Naive thymus-derived CD8-positive, alpha-beta T cell (primary cell): ENCODE measurements at regions not wholly inside any gene's neighbourhood (a gene's known extent, or its start where the extent isn't known, plus 50 kb on each side); places are given as distances from the start of the nearest gene placed in this dataset.

ENCODE experiments used
- ATAC-seq, 2 donors: fragments of 150-1000 bp; cut with Tn5 transposase in 1 of 2; sonication (Bioruptor Pico), chemical (Tn5 transposase) in 1 of 2; 1 replicate in 1 of 2; 2 replicates in 1 of 2; pipeline ENCODE4 v1.10.0; 2021; ENCODE audit warnings: mild to moderate bottlenecking in 2 of 2, moderate library complexity in 2 of 2
- POLR2A ChIA-PET: fragments of 350-600 bp; sonication (Branson Sonifier 250); formaldehyde crosslinking; loops from one replicate; lab custom pipeline; 2021; ENCODE audit warnings: antibody characterized with exemption; lab: Charles Lee
- DNase-seq, 10 donors: peaks; one replicate each; pipeline versions ENCODE4 v3.0.0 to v3.0.0-alpha.2; 2020 to 2022
- H3K27ac Mint-ChIP-seq, 10 donors: one replicate each; pipeline ENCODE4 v1.8.0; 2020 to 2022; ENCODE audit warnings: mild to moderate bottlenecking in 10 of 10, mixed read lengths in 10 of 10, moderate library complexity in 4 of 10, inconsistent platforms in 1 of 10
- H3K27me3 Mint-ChIP-seq, 5 donors: one replicate each; pipeline ENCODE4 v1.8.0; 2021 to 2022; ENCODE audit warnings: mixed read lengths in 5 of 5
- H3K36me3 Mint-ChIP-seq, 3 donors: one replicate each; pipeline ENCODE4 v1.8.0; 2020 to 2022; ENCODE audit warnings: mixed read lengths in 3 of 3, mild to moderate bottlenecking in 2 of 3, inconsistent platforms in 1 of 3
- H3K4me1 Mint-ChIP-seq, 4 donors: one replicate each; pipeline ENCODE4 v1.8.0; 2021 to 2022; ENCODE audit warnings: mixed read lengths in 4 of 4
- H3K4me3 Mint-ChIP-seq, 10 donors: one replicate each; pipeline ENCODE4 v1.8.0; 2020 to 2022; ENCODE audit warnings: mild to moderate bottlenecking in 10 of 10, mixed read lengths in 10 of 10, moderate library complexity in 6 of 10, inconsistent platforms in 1 of 10
- H3K9me3 Mint-ChIP-seq, 9 donors: one replicate each; pipeline ENCODE4 v1.8.0; 2020 to 2022; ENCODE audit warnings: mixed read lengths in 9 of 9, mild to moderate bottlenecking in 3 of 9, inconsistent platforms in 1 of 9, moderate library complexity in 1 of 9

GRCh38 chr4:129403848-129404247 lies 307.9 kb downstream of the C4orf33 start:
- peaks cover 3 to 15% (median 9%) of the 10 kb centered on the region in 9 donors for H3K9me3 Mint-ChIP-seq
- DNase-seq (no peak), ATAC-seq (no peak)
- H3K27me3 Mint-ChIP-seq: peaks cover 0 to 5% (median 0%) of the 10 kb centered on the region in 5 donors
- no peak overlapping the region for H3K27ac Mint-ChIP-seq
- no peaks in the 10 kb centered on the region for H3K4me1 Mint-ChIP-seq
- H3K4me3 Mint-ChIP-seq: no peak overlapping the region
- POLR2A ChIA-PET: no interaction called here
- peaks cover 0 to 5% (median 3%) of the 10 kb centered on the region in 3 donors for H3K36me3 Mint-ChIP-seq

- Mint-ChIP-seq H3K9me3 (no peaks in the 10 kb centered on the region), H3K36me3 (no peaks in the 10 kb centered on the region), H3K4me3 (no peak overlapping the region), H3K4me1 (no peaks in the 10 kb centered on the region), H3K27ac (no peak overlapping the region), H3K27me3 (peaks cover 0 to 5% (median 0%) of the 10 kb centered on the region in 5 donors)
- DNase-seq: no peak
- ATAC-seq: no peak
- POLR2A ChIA-PET: no interaction called here
These were observed 314.2 kb downstream of the C4orf33 start for GRCh38 chr4:129410115-129410514.

GRCh38 chr4:129415004-129415403 lies 319.1 kb downstream of the C4orf33 start:
- Mint-ChIP-seq H3K4me3 (no peak overlapping the region), H3K4me1 (no peaks in the 10 kb centered on the region), H3K27ac (no peak overlapping the region), H3K9me3 (peaks cover 0 to 12% (median 0%) of the 10 kb centered on the region in 9 donors), H3K36me3 (no peaks in the 10 kb centered on the region), H3K27me3 (peaks cover 0 to 8% (median 0%) of the 10 kb centered on the region in 5 donors)
- ATAC-seq: no peak
- POLR2A ChIA-PET: no interaction called here
- no peak for DNase-seq

GRCh38 chr4:129420637-129421036 lies 324.7 kb downstream of the C4orf33 start:
- POLR2A ChIA-PET: no interaction called here
- no peak for ATAC-seq

GRCh38 chr4:129422277-129422676 lies 326.3 kb downstream of the C4orf33 start:
- H3K36me3 Mint-ChIP-seq: no peaks in the 10 kb centered on the region
- H3K9me3 Mint-ChIP-seq: peaks cover 0 to 4% (median 0%) of the 10 kb centered on the region in 9 donors
- DNase-seq: no peak
- no peak for ATAC-seq
- H3K27ac Mint-ChIP-seq: no peak overlapping the region
- H3K27me3 Mint-ChIP-seq: peaks cover 0 to 11% (median 2%) of the 10 kb centered on the region in 5 donors
- POLR2A ChIA-PET: no interaction called here
- H3K4me1 Mint-ChIP-seq: no peaks in the 10 kb centered on the region
- H3K4me3 Mint-ChIP-seq: no peak overlapping the region

More at GRCh38 chr4:129420637-129421036, 324.7 kb downstream of the C4orf33 start:
- no peak for DNase-seq
- Mint-ChIP-seq H3K27ac (no peak overlapping the region), H3K27me3 (peaks cover 0 to 11% (median 2%) of the 10 kb centered on the region in 5 donors), H3K9me3 (peaks cover 0 to 12% (median 0%) of the 10 kb centered on the region in 9 donors), H3K4me3 (no peak overlapping the region), H3K36me3 (no peaks in the 10 kb centered on the region), H3K4me1 (no peaks in the 10 kb centered on the region)

- Mint-ChIP-seq H3K27ac (no peak overlapping the region), H3K4me1 (no peaks in the 10 kb centered on the region), H3K27me3 (peaks cover 0 to 7% (median 0%) of the 10 kb centered on the region in 5 donors), H3K4me3 (no peak overlapping the region), H3K9me3 (peaks cover 0 to 2% (median 0%) of the 10 kb centered on the region in 9 donors), H3K36me3 (no peaks in the 10 kb centered on the region)
- POLR2A ChIA-PET: no interaction called here
- no peak for ATAC-seq
- DNase-seq: no peak
These were observed 332.5 kb downstream of the C4orf33 start for GRCh38 chr4:129428454-129428853.

- no peaks in the 10 kb centered on the region for H3K36me3 Mint-ChIP-seq
- H3K4me1 Mint-ChIP-seq: no peaks in the 10 kb centered on the region
- ATAC-seq (no peak), DNase-seq (no peak)
- peaks cover 0 to 7% (median 0%) of the 10 kb centered on the region in 5 donors for H3K27me3 Mint-ChIP-seq
- H3K4me3 Mint-ChIP-seq: no peak overlapping the region
- no peak overlapping the region for H3K27ac Mint-ChIP-seq
- H3K9me3 Mint-ChIP-seq: no peaks in the 10 kb centered on the region
- POLR2A ChIA-PET: no interaction called here
These were observed 333.8 kb downstream of the C4orf33 start for GRCh38 chr4:129429581-129430320.

DNA sequence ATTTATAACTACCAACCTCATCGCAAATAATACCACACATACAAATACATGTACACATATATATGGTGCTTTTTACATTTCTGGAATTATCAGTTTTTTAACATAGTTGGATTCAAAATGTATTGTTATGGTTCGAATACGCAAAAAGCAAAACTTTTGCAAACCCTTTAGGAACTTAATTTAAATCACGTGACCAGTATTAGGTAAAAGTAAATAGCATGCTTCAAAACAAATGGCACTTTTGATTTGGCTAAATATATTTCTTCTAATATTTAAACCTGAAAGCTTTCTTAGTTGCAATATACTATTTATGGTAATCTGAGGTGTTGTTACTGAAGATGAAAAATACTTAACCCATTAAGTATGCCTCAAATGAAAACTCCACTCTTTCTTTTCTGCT lies 341.4 kb downstream of the C4orf33 start:
- Mint-ChIP-seq H3K36me3 (no peaks in the 10 kb centered on the region), H3K9me3 (no peaks in the 10 kb centered on the region), H3K4me1 (no peaks in the 10 kb centered on the region), H3K27ac (no peak overlapping the region), H3K4me3 (no peak overlapping the region), H3K27me3 (peaks cover 0 to 10% (median 2%) of the 10 kb centered on the region in 5 donors)
- no peak for ATAC-seq
- no peak for DNase-seq
- POLR2A ChIA-PET: no interaction called here

DNA sequence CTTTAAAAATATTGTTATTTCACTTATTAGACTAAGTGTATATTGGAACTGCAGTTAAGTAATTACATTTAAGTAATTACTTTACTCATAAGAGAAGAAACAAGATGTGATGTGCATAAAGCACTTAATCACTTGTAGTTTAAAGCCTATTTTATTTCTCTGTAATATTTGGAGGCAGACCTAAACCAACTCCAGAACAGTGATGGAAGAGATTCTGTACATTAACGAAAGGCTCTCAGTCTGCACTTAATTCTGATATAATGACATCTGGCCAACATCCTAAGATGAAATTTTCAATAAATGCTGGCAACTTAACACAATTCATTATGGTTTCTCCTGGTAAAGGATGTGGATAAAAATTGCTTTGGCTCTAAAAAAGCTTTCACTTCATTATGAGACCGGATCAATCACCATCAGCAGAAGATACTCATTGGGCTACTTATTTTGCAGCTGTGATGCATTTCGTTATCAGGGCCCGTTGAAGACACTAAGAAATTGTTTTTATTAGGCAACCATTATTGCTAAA lies 342.6 kb downstream of the C4orf33 start:
- ATAC-seq (no peak), DNase-seq (no peak)
- H3K4me3 Mint-ChIP-seq: no peak overlapping the region
- H3K27me3 Mint-ChIP-seq: peaks cover 0 to 10% (median 2%) of the 10 kb centered on the region in 5 donors
- POLR2A ChIA-PET: no interaction called here
- no peak overlapping the region for H3K27ac Mint-ChIP-seq
- H3K36me3 Mint-ChIP-seq: no peaks in the 10 kb centered on the region
- H3K9me3 Mint-ChIP-seq: no peaks in the 10 kb centered on the region
- no peaks in the 10 kb centered on the region for H3K4me1 Mint-ChIP-seq

GRCh38 chr4:129446074-129446473 lies 350.1 kb downstream of the C4orf33 start:
- Mint-ChIP-seq H3K27me3 (peaks cover 0 to 10% (median 3%) of the 10 kb centered on the region in 5 donors), H3K36me3 (no peaks in the 10 kb centered on the region), H3K4me3 (no peak overlapping the region), H3K4me1 (no peaks in the 10 kb centered on the region), H3K9me3 (peaks cover 0 to 20% (median 0%) of the 10 kb centered on the region in 9 donors), H3K27ac (no peak overlapping the region)
- ATAC-seq: no peak
- no peak for DNase-seq
- POLR2A ChIA-PET: no interaction called here

DNA sequence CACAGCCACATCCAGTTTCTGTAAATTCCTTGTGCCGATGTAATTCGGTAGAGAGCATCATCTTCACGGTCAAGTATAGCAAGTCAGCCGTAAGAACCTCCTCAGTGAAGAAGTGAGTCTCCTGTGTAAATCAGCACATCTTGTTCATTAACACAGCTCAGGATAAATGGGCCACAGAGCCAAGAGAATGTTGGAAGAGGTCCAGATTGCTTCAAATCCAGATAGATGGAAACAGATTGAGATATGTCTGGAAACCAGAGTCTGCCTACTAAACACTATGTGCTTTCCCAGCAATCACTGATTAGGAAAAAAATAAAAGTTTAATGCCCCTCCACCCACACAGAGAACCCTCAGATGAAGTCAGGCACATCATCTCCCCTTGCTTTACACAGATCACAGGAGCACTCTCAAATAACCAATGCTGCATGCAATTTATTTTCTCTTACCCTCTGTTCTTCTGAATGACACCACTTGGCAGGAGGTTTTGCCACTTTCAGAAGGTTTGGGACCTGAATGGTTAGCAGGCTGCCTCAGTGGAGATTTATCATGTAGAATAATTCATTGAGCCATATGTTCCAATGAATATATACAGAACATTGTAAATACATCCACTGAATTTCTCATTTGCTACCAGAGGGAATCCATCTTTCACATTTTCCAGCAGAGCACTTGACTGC lies 357.7 kb downstream of the C4orf33 start:
- DNase-seq (no peak), ATAC-seq (no peak)
- Mint-ChIP-seq H3K27ac (no peak overlapping the region), H3K27me3 (peaks cover 0 to 3% (median 0%) of the 10 kb centered on the region in 5 donors), H3K4me1 (no peaks in the 10 kb centered on the region), H3K36me3 (peaks cover 0 to 4% (median 0%) of the 10 kb centered on the region in 3 donors), H3K4me3 (no peak overlapping the region), H3K9me3 (peaks cover 0 to 10% (median 0%) of the 10 kb centered on the region in 9 donors)
- POLR2A ChIA-PET: no interaction called here

DNA sequence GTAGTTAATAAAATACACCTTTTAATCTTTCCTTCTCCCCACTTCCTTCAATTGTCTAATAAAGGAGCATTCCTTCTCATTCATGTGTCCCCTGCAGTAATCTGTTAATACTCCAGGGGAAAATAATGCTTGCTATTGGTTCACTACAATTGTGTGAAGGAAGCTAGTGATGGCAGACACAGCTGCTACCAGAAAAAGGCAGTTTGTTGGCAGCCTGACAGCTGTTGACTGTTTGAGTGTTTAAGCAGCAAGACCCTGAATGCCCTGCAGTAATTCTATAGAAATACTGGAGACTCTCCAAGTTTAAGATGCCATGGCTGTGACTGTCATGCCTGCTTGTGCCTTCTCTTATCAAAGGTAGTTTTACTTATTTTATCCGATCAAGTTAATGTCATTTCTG lies 359.5 kb downstream of the C4orf33 start:
- Mint-ChIP-seq H3K27ac (no peak overlapping the region), H3K27me3 (peaks cover 0 to 3% (median 0%) of the 10 kb centered on the region in 5 donors), H3K9me3 (peaks cover 0 to 7% (median 0%) of the 10 kb centered on the region in 9 donors), H3K36me3 (peaks cover 0 to 4% (median 0%) of the 10 kb centered on the region in 3 donors), H3K4me3 (no peak overlapping the region), H3K4me1 (no peaks in the 10 kb centered on the region)
- POLR2A ChIA-PET: no interaction called here
- no peak for ATAC-seq
- no peak for DNase-seq

- ATAC-seq (no peak), DNase-seq (no peak)
- Mint-ChIP-seq H3K36me3 (no peaks in the 10 kb centered on the region), H3K9me3 (peaks cover 0 to 17% (median 0%) of the 10 kb centered on the region in 9 donors), H3K27ac (no peak overlapping the region), H3K4me1 (no peaks in the 10 kb centered on the region), H3K27me3 (peaks cover 0 to 1% (median 0%) of the 10 kb centered on the region in 5 donors), H3K4me3 (no peak overlapping the region)
- POLR2A ChIA-PET: no interaction called here
These were observed 372.7 kb downstream of the C4orf33 start for GRCh38 chr4:129468624-129469023.
